HuH-7 (cell line): ENCODE measurements at regions not wholly inside any gene's neighbourhood (a gene's known extent, or its start where the extent isn't known, plus 50 kb on each side); places are given as distances from the start of the nearest gene placed in this dataset.
"Not testable (repeated sequence)": the region's sequence is repeated elsewhere in the genome, so short reads cannot be mapped to it uniquely, and the experiment has no call there.

Source experiments
- DNase-seq: peaks from one replicate; pipeline ENCODE4 v3.0.0; 2011; ENCODE audit warnings: low spot score

GRCh38 chr19:28434794-28435193 lies 778.2 kb downstream of the UQCRFS1 start:
- not testable (repeated sequence) for DNase-seq

- not testable (repeated sequence) for DNase-seq
Measured at GRCh38 chr19:28434365-28434764, 778.6 kb downstream of the UQCRFS1 start.

- not testable (repeated sequence) for DNase-seq
Measured at GRCh38 chr19:28433166-28433565, 779.8 kb downstream of the UQCRFS1 start.

GRCh38 chr19:28430214-28430613 lies 782.7 kb downstream of the UQCRFS1 start:
- no peak for DNase-seq

- no peak for DNase-seq
Measured at GRCh38 chr19:28429356-28429755, 783.6 kb downstream of the UQCRFS1 start.

GRCh38 chr19:28428663-28429348 lies 784.1 kb downstream of the UQCRFS1 start:
- DNase-seq: no peak

GRCh38 chr19:28427376-28428083 lies 785.4 kb downstream of the UQCRFS1 start:
- no peak for DNase-seq

- no peak for DNase-seq
Measured at GRCh38 chr19:28426730-28427225, 786.2 kb downstream of the UQCRFS1 start.

GRCh38 chr19:28426110-28426729 lies 786.7 kb downstream of the UQCRFS1 start:
- DNase-seq: no peak

- no peak for DNase-seq
Measured at GRCh38 chr19:28425046-28425931, 787.7 kb downstream of the UQCRFS1 start.

GRCh38 chr19:28424662-28425045 lies 788.3 kb downstream of the UQCRFS1 start:
- DNase-seq: no peak

- DNase-seq: no peak
Measured at GRCh38 chr19:28424077-28424476, 788.9 kb downstream of the UQCRFS1 start.

GRCh38 chr19:28422791-28423650 lies 789.9 kb downstream of the UQCRFS1 start:
- no peak for DNase-seq

GRCh38 chr19:28422046-28422445 lies 790.9 kb downstream of the UQCRFS1 start:
- no peak for DNase-seq

- DNase-seq: no peak
Measured at GRCh38 chr19:28420811-28421550, 792.0 kb downstream of the UQCRFS1 start.

- DNase-seq: no peak
Measured at GRCh38 chr19:28419312-28419711, 793.6 kb downstream of the UQCRFS1 start.

GRCh38 chr19:28417361-28417760 lies 795.6 kb downstream of the UQCRFS1 start:
- DNase-seq: no peak

- no peak for DNase-seq
Measured at GRCh38 chr19:28416245-28416644, 796.7 kb downstream of the UQCRFS1 start.

GRCh38 chr19:28414748-28415147 lies 798.2 kb downstream of the UQCRFS1 start:
- no peak for DNase-seq

GRCh38 chr19:28409859-28410258 lies 803.1 kb downstream of the UQCRFS1 start:
- DNase-seq: no peak
